Immature natural killer cell (primary cell): ENCODE measurements at regions not wholly inside any gene's neighbourhood (a gene's known extent, or its start where the extent isn't known, plus 50 kb on each side); places are given as distances from the start of the nearest gene placed in this dataset.
A peak's percentile ranks its signal among the peaks of the same experiment; 100 is the strongest.

Source experiments
- DNase-seq, 3 donors: peaks; one replicate each; pipeline ENCODE4 v3.0.0; 2022; ENCODE audit warnings: mixed read lengths in 1 of 3
- H3K27ac Mint-ChIP-seq, 6 donors: one replicate each; pipeline ENCODE4 v1.8.0; 2020; ENCODE audit warnings: mixed read lengths in 6 of 6, mild to moderate bottlenecking in 5 of 6, inconsistent platforms in 4 of 6, moderate library complexity in 3 of 6
- H3K27me3 Mint-ChIP-seq, 3 donors: one replicate each; pipeline ENCODE4 v1.8.0; 2020 to 2021; ENCODE audit warnings: low read depth in 3 of 3, mild to moderate bottlenecking in 3 of 3, mixed read lengths in 3 of 3, moderate library complexity in 3 of 3, inconsistent platforms in 1 of 3
- H3K36me3 Mint-ChIP-seq, 3 donors: one replicate each; pipeline ENCODE4 v1.8.0; 2020; ENCODE audit warnings: mixed read lengths in 3 of 3, inconsistent platforms in 2 of 3, mild to moderate bottlenecking in 2 of 3
- H3K4me1 Mint-ChIP-seq, 2 donors: one replicate each; pipeline ENCODE4 v1.8.0; 2020; ENCODE audit warnings: inconsistent platforms in 2 of 2, mild to moderate bottlenecking in 2 of 2, mixed read lengths in 2 of 2, moderate library complexity in 1 of 2
- H3K4me3 Mint-ChIP-seq, 5 donors: one replicate each; pipeline ENCODE4 v1.8.0; 2020; ENCODE audit warnings: mild to moderate bottlenecking in 5 of 5, mixed read lengths in 5 of 5, inconsistent platforms in 3 of 5, moderate library complexity in 3 of 5
- H3K9me3 Mint-ChIP-seq, 6 donors: one replicate each; pipeline ENCODE4 v1.8.0; 2020; ENCODE audit warnings: mild to moderate bottlenecking in 6 of 6, mixed read lengths in 6 of 6, inconsistent platforms in 4 of 6, moderate library complexity in 3 of 6

DNA sequence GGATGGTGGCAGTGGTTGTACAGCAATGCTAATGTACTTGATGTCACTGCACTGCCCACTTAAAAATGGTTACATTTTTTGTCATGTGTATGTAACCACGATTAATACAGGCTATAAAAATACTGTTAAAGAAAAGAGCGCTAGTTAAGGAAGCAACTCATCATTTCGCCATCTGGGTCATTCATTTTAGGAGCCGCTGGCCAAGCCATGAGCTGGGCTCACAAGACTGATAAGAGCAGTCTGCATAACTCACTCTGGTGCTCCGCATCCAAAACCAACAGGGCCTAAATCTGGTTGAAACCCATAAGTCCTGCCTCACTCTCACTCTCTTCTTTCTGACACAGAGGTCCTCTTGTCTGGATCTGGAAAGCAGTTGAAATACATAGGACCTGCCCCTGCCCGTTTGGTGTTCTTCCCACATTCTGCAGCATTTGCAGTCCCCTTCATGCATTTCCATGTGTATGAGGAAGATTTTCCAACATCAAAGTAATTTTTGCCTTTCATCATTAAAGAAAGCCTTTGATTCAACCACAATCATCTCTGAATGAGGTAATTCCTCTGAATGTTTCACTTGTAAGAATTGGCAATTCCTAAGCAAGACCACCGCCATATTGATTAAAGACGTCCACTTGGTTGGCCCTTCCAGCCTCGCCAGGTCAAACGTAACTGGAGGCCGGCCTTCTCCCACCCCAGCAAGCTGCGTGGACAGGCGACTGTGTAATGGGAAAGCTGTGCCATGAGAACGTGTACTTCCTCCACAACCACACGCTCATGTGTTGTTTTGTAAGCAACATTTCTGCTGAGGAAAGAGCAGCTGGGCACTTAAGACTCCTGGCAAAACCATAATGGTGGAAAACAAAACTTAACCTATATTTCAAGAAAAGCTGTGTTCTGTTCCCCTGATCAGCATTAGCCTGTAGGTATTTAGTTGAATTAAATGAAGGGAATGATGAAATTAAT, 112.2 kb downstream of the VAPA start:
- H3K9me3 Mint-ChIP-seq = no peaks in the 10 kb centered on the region
- no peak overlapping the region for H3K27ac Mint-ChIP-seq
- H3K4me1 Mint-ChIP-seq = no peaks in the 10 kb centered on the region
- no peaks in the 10 kb centered on the region for H3K36me3 Mint-ChIP-seq
- H3K27me3 Mint-ChIP-seq = peaks cover 0 to 4% (median 1%) of the 10 kb centered on the region in 3 donors
- H3K4me3 Mint-ChIP-seq = no peak overlapping the region
- no peak for DNase-seq

- no peaks in the 10 kb centered on the region for H3K36me3 Mint-ChIP-seq
- DNase-seq = no peak
- H3K9me3 Mint-ChIP-seq = no peaks in the 10 kb centered on the region
- H3K27me3 Mint-ChIP-seq = peaks cover 0 to 4% (median 2%) of the 10 kb centered on the region in 3 donors
- H3K4me3 Mint-ChIP-seq = no peak overlapping the region
- no peak overlapping the region for H3K27ac Mint-ChIP-seq
- H3K4me1 Mint-ChIP-seq = no peaks in the 10 kb centered on the region
Measured at GRCh38 chr18:10027031-10027430, 113.2 kb downstream of the VAPA start.

- Mint-ChIP-seq H3K9me3 (no peaks in the 10 kb centered on the region), H3K27ac (no peak overlapping the region), H3K4me1 (no peaks in the 10 kb centered on the region), H3K4me3 (no peak overlapping the region), H3K36me3 (no peaks in the 10 kb centered on the region), H3K27me3 (peaks cover 0 to 4% (median 2%) of the 10 kb centered on the region in 3 donors)
- DNase-seq = no peak
Measured at GRCh38 chr18:10027461-10027860, 113.6 kb downstream of the VAPA start.

- no peak overlapping the region for H3K27ac Mint-ChIP-seq
- H3K4me3 Mint-ChIP-seq = no peak overlapping the region
- no peaks in the 10 kb centered on the region for H3K9me3 Mint-ChIP-seq
- DNase-seq = no peak
- H3K4me1 Mint-ChIP-seq = peaks cover 6 to 8% of the 10 kb centered on the region in 2 donors
- no peaks in the 10 kb centered on the region for H3K36me3 Mint-ChIP-seq
- H3K27me3 Mint-ChIP-seq = peaks cover 0 to 2% (median 0%) of the 10 kb centered on the region in 3 donors
Measured at GRCh38 chr18:10029711-10030110, 115.9 kb downstream of the VAPA start.

GRCh38 chr18:10030816-10031541, 117.2 kb downstream of the VAPA start:
- Mint-ChIP-seq H3K36me3 (no peaks in the 10 kb centered on the region), H3K9me3 (no peaks in the 10 kb centered on the region), H3K4me1 (peaks cover 6 to 8% of the 10 kb centered on the region in 2 donors), H3K27me3 (peaks cover 0 to 3% (median 2%) of the 10 kb centered on the region in 3 donors), H3K4me3 (peak overlapping the region in 4 of 5 donors; percentile 2 to 38 (median 30)), H3K27ac (no peak overlapping the region)
- no peak for DNase-seq

GRCh38 chr18:10032331-10033015, 118.7 kb downstream of the VAPA start:
- DNase-seq = peak; percentile 30 to 41 (median 39)
- peak overlapping the region in 3 of 6 donors; percentile 38 to 81 (median 65) for H3K27ac Mint-ChIP-seq
- H3K4me3 Mint-ChIP-seq = peak overlapping the region; percentile 75 to 83 (median 78)
- H3K9me3 Mint-ChIP-seq = no peaks in the 10 kb centered on the region
- H3K36me3 Mint-ChIP-seq = no peaks in the 10 kb centered on the region
- H3K27me3 Mint-ChIP-seq = peaks cover 0 to 3% (median 2%) of the 10 kb centered on the region in 3 donors
- H3K4me1 Mint-ChIP-seq = peaks cover 6 to 8% of the 10 kb centered on the region in 2 donors

DNA sequence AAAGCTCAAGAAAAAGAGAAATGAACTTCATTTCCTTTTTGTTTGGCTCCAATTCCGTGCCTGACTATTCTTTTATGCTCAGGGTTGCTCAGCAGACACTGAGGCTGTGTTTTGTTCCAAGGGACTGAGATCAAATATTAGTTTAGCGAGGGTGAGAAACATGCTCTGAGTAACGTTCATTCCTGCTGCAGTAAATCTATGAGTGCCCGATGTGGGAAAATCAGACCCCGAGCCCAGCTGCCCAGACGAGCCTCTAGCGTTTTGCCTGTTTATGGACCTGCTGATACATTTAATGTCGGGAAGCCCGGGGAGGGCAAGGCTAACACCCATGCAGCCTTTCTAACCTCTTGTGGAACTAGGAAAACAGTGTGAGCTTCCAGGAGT, 119.2 kb downstream of the VAPA start:
- peaks cover 0 to 3% (median 2%) of the 10 kb centered on the region in 3 donors for H3K27me3 Mint-ChIP-seq
- H3K9me3 Mint-ChIP-seq = no peaks in the 10 kb centered on the region
- H3K36me3 Mint-ChIP-seq = no peaks in the 10 kb centered on the region
- peak overlapping the region in 3 of 6 donors; percentile 38 to 81 (median 65) for H3K27ac Mint-ChIP-seq
- peaks cover 6 to 8% of the 10 kb centered on the region in 2 donors for H3K4me1 Mint-ChIP-seq
- DNase-seq = no peak
- peak overlapping the region; percentile 75 to 83 (median 78) for H3K4me3 Mint-ChIP-seq

DNA sequence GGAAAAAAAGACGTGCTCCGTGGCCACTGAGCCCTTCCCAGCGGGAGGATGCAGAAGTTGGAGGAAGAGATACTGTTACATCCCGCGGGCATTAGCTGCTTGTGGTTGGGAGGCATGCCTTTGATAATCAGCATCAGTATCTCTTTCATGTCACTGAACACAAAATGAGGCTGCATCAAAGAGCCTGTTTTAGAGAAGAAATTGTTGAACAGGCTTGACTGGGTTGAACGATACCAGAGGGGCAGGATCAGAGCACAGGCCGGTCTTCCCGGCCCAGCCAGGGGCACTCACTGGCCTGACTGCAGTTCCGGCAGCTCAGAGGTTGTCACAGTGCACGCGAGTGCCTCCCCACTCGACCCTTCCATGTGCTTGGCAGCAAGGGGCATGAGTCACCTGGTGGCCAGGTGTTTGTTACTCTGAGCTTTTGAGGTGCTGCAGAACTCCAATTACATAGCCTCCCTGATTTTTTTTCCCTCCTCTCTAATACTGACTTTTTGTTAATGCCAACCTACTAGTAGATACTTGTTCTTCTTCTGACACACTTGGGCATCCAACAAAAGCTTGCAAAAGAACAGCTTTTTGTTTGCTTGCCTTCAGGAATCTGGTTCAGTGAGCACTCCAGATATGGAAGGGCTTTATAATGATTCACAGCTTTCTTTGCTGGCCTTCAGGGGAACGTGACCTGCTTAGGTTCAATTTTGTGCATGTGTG, 121.6 kb downstream of the VAPA start:
- Mint-ChIP-seq H3K4me3 (no peak overlapping the region), H3K36me3 (no peaks in the 10 kb centered on the region), H3K27me3 (peaks cover 2 to 3% (median 2%) of the 10 kb centered on the region in 3 donors), H3K4me1 (peaks cover 6 to 8% of the 10 kb centered on the region in 2 donors), H3K9me3 (no peaks in the 10 kb centered on the region), H3K27ac (no peak overlapping the region)
- no peak for DNase-seq

- no peak for DNase-seq
- Mint-ChIP-seq H3K27me3 (peaks cover 0 to 4% (median 3%) of the 10 kb centered on the region in 3 donors), H3K9me3 (peaks cover 0 to 7% (median 1%) of the 10 kb centered on the region in 6 donors), H3K27ac (no peak overlapping the region), H3K4me1 (peaks cover 6 to 8% of the 10 kb centered on the region in 2 donors), H3K36me3 (no peaks in the 10 kb centered on the region), H3K4me3 (no peak overlapping the region)
Measured at GRCh38 chr18:10036479-10036878, 122.7 kb downstream of the VAPA start.

DNA sequence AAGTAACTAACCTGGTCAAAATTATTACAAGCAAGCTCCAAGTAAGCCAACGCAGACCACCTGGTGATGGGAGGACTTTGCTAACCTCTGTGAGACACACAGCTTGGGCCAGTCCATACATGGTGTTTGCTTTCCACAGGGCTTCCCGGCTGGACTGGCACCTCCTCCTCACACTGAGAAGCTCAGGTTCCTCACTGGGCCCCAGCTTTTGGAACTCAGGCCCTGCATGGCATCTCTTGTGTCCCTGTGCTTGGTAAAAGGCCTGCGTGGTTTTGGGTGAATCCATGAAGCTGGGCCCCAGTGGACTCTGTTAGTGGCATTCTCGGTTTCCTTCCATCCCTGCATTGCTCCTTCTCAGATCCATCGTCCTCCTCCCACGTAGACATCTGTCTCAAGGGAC, 123.4 kb downstream of the VAPA start:
- no peak overlapping the region for H3K27ac Mint-ChIP-seq
- no peak for DNase-seq
- peaks cover 6 to 8% of the 10 kb centered on the region in 2 donors for H3K4me1 Mint-ChIP-seq
- peaks cover 2 to 4% (median 3%) of the 10 kb centered on the region in 3 donors for H3K27me3 Mint-ChIP-seq
- H3K36me3 Mint-ChIP-seq = peaks cover 0 to 4% (median 3%) of the 10 kb centered on the region in 3 donors
- no peak overlapping the region for H3K4me3 Mint-ChIP-seq
- H3K9me3 Mint-ChIP-seq = peaks cover 0 to 14% (median 8%) of the 10 kb centered on the region in 6 donors

DNA sequence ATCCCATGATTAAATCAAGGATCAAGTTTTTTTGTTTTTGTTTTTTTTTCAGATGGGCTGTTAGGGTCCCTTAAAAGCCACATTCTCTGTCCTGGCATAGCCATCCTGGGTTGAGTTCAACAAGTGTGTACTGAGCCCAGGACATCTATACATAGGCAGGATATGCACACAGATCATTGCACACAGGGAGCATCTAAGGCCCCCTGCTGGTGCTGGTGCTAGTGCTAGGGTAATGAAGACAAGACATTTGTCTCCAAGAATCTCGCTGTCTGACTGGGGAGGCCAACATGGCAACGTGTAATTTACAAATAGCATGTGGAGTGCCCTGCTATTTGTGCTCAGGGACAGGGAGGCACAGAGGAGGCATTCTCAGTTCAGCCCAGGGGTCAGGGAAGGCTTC, 124.5 kb downstream of the VAPA start:
- H3K36me3 Mint-ChIP-seq = peaks cover 0 to 4% (median 3%) of the 10 kb centered on the region in 3 donors
- no peak for DNase-seq
- no peak overlapping the region for H3K27ac Mint-ChIP-seq
- H3K27me3 Mint-ChIP-seq = peaks cover 2 to 4% (median 3%) of the 10 kb centered on the region in 3 donors
- H3K9me3 Mint-ChIP-seq = peaks cover 3 to 18% (median 13%) of the 10 kb centered on the region in 6 donors
- no peak overlapping the region for H3K4me3 Mint-ChIP-seq
- H3K4me1 Mint-ChIP-seq = peaks cover 0 to under 1% of the 10 kb centered on the region in 2 donors

DNA sequence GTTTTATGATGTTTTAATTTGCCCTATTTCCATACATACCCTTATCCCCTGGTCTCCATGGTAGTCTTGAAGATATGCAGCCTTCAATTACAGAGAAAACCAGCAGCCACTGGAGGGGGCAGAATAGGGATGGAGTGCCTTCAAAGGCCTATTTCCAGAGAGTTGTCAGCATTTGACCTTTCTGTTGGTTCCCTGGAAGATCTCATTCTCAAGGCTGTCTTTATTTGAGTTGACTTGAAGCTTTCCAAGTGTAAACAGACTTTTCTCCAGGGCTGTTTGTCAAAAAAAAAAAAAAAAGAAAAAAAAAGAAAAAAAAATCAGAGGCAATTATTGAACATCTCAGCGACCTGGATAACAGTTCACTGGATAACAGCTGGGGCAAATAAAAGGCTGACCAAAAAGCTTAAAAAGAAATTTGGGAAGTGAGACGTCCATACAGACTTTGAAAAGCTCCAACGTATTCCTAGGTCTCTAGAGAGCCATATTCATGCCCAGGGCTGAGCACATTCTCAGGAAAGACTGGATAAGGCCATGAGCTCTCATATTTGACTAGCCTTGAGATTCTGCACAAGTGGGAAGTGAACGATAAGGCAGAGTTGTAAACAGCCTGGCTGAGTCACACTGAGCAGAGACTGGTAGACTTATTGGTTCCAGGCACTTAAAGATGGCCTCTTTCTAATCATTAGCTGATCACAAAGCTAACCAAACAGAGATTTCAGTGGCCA, 126.6 kb downstream of the VAPA start:
- peaks cover 0 to 4% (median 3%) of the 10 kb centered on the region in 3 donors for H3K36me3 Mint-ChIP-seq
- DNase-seq = no peak
- peaks cover 3 to 4% (median 4%) of the 10 kb centered on the region in 3 donors for H3K27me3 Mint-ChIP-seq
- H3K4me1 Mint-ChIP-seq = no peaks in the 10 kb centered on the region
- H3K4me3 Mint-ChIP-seq = no peak overlapping the region
- no peak overlapping the region for H3K27ac Mint-ChIP-seq
- H3K9me3 Mint-ChIP-seq = peaks cover 3 to 18% (median 13%) of the 10 kb centered on the region in 6 donors
